ENCODE measurements at regions not wholly inside any gene's neighbourhood (a gene's known extent, or its start where the extent isn't known, plus 50 kb on each side); places are given as distances from the start of the nearest gene placed in this dataset.
"Not testable (repeated sequence)": the region's sequence is repeated elsewhere in the genome, so short reads cannot be mapped to it uniquely, and the experiment has no call there.

- Mint-ChIP-seq H3K4me1 (no peaks in the 10 kb centered on the region), H3K27ac (no peak overlapping the region)
- no peak for ATAC-seq
Observed at GRCh38 chr4:134687646-134688628, 486.3 kb upstream of the PABPC4L start.

GRCh38 chr4:134677209-134677814 is 475.7 kb upstream of the PABPC4L start:
- Mint-ChIP-seq H3K4me3 (no peak overlapping the region), H3K27me3 (no peaks in the 10 kb centered on the region), H3K4me1 (no peaks in the 10 kb centered on the region), H3K9me3 (peaks cover 15 to 30% of the 10 kb centered on the region in 2 donors), H3K27ac (no peak overlapping the region)
- ATAC-seq, result no peak
- DNase-seq, result no peak

More at GRCh38 chr4:134687646-134688628, 486.3 kb upstream of the PABPC4L start:
- Mint-ChIP-seq H3K4me3 (no peak overlapping the region), H3K27me3 (no peaks in the 10 kb centered on the region), H3K9me3 (peaks cover 8 to 18% of the 10 kb centered on the region in 2 donors)
- DNase-seq, result no peak

GRCh38 chr4:134668237-134668636 is 466.6 kb upstream of the PABPC4L start:
- H3K4me1 Mint-ChIP-seq, result no peaks in the 10 kb centered on the region
- H3K4me3 Mint-ChIP-seq, result no peak overlapping the region
- H3K27ac Mint-ChIP-seq, result no peak overlapping the region
- ATAC-seq (no peak), DNase-seq (no peak)
- no peaks in the 10 kb centered on the region for H3K9me3 Mint-ChIP-seq
- no peaks in the 10 kb centered on the region for H3K27me3 Mint-ChIP-seq

- no peak for ATAC-seq
- Mint-ChIP-seq H3K4me1 (no peaks in the 10 kb centered on the region), H3K27ac (no peak overlapping the region), H3K27me3 (no peaks in the 10 kb centered on the region), H3K4me3 (no peak overlapping the region), H3K9me3 (no peaks in the 10 kb centered on the region)
- no peak for DNase-seq
Observed at GRCh38 chr4:134666640-134667039, 465.1 kb upstream of the PABPC4L start.

GRCh38 chr4:134665429-134665828 is 463.8 kb upstream of the PABPC4L start:
- no peaks in the 10 kb centered on the region for H3K4me1 Mint-ChIP-seq
- DNase-seq (no peak), ATAC-seq (no peak)
- H3K27me3 Mint-ChIP-seq, result no peaks in the 10 kb centered on the region
- H3K9me3 Mint-ChIP-seq, result no peaks in the 10 kb centered on the region
- no peak overlapping the region for H3K27ac Mint-ChIP-seq
- no peak overlapping the region for H3K4me3 Mint-ChIP-seq

- no peaks in the 10 kb centered on the region for H3K4me1 Mint-ChIP-seq
- no peaks in the 10 kb centered on the region for H3K9me3 Mint-ChIP-seq
- no peak overlapping the region for H3K27ac Mint-ChIP-seq
- no peak overlapping the region for H3K4me3 Mint-ChIP-seq
- no peaks in the 10 kb centered on the region for H3K27me3 Mint-ChIP-seq
- ATAC-seq, result no peak
- no peak for DNase-seq
Observed at GRCh38 chr4:134663742-134664141, 462.2 kb upstream of the PABPC4L start.

GRCh38 chr4:134650461-134650860 is 448.9 kb upstream of the PABPC4L start:
- no peak for ATAC-seq
- H3K4me3 Mint-ChIP-seq, result no peak overlapping the region
- DNase-seq, result no peak
- H3K27ac Mint-ChIP-seq, result no peak overlapping the region
- H3K9me3 Mint-ChIP-seq, result peaks cover 0 to 4% of the 10 kb centered on the region in 2 donors
- no peaks in the 10 kb centered on the region for H3K27me3 Mint-ChIP-seq
- no peaks in the 10 kb centered on the region for H3K4me1 Mint-ChIP-seq

- DNase-seq (no peak), ATAC-seq (no peak)
- peaks cover 6 to 20% of the 10 kb centered on the region in 2 donors for H3K9me3 Mint-ChIP-seq
- H3K4me1 Mint-ChIP-seq, result no peaks in the 10 kb centered on the region
- no peaks in the 10 kb centered on the region for H3K27me3 Mint-ChIP-seq
- H3K27ac Mint-ChIP-seq, result no peak overlapping the region
- no peak overlapping the region for H3K4me3 Mint-ChIP-seq
Observed at GRCh38 chr4:134645778-134646177, 444.2 kb upstream of the PABPC4L start.

GRCh38 chr4:134636338-134637051 is 434.9 kb upstream of the PABPC4L start:
- Mint-ChIP-seq H3K27me3 (no peaks in the 10 kb centered on the region), H3K4me3 (no peak overlapping the region), H3K4me1 (no peaks in the 10 kb centered on the region), H3K9me3 (peaks cover 0 to 5% of the 10 kb centered on the region in 2 donors), H3K27ac (no peak overlapping the region)
- DNase-seq (no peak), ATAC-seq (no peak)

GRCh38 chr4:134634301-134634700 is 432.7 kb upstream of the PABPC4L start:
- DNase-seq, result no peak
- no peak overlapping the region for H3K27ac Mint-ChIP-seq
- H3K27me3 Mint-ChIP-seq, result no peaks in the 10 kb centered on the region
- no peaks in the 10 kb centered on the region for H3K4me1 Mint-ChIP-seq
- no peak for ATAC-seq
- peaks cover 0 to 5% of the 10 kb centered on the region in 2 donors for H3K9me3 Mint-ChIP-seq
- H3K4me3 Mint-ChIP-seq, result no peak overlapping the region

- ATAC-seq (no peak), DNase-seq (no peak)
- Mint-ChIP-seq H3K4me1 (no peaks in the 10 kb centered on the region), H3K27me3 (no peaks in the 10 kb centered on the region), H3K4me3 (no peak overlapping the region), H3K27ac (no peak overlapping the region), H3K9me3 (no peaks in the 10 kb centered on the region)
Observed at GRCh38 chr4:134632056-134632455, 430.5 kb upstream of the PABPC4L start.

- no peak for ATAC-seq
- H3K27ac Mint-ChIP-seq, result no peak overlapping the region
- no peak overlapping the region for H3K4me3 Mint-ChIP-seq
Observed at GRCh38 chr4:134628066-134628465, 426.5 kb upstream of the PABPC4L start.

GRCh38 chr4:134627366-134627765 is 425.8 kb upstream of the PABPC4L start:
- H3K27ac Mint-ChIP-seq, result no peak overlapping the region
- DNase-seq, result no peak
- no peaks in the 10 kb centered on the region for H3K4me1 Mint-ChIP-seq
- ATAC-seq, result no peak
- peaks cover 8 to 9% of the 10 kb centered on the region in 2 donors for H3K9me3 Mint-ChIP-seq
- H3K27me3 Mint-ChIP-seq, result no peaks in the 10 kb centered on the region
- H3K4me3 Mint-ChIP-seq, result no peak overlapping the region

More at GRCh38 chr4:134628066-134628465, 426.5 kb upstream of the PABPC4L start:
- DNase-seq, result no peak
- no peaks in the 10 kb centered on the region for H3K4me1 Mint-ChIP-seq
- no peaks in the 10 kb centered on the region for H3K27me3 Mint-ChIP-seq
- H3K9me3 Mint-ChIP-seq, result peaks cover 8 to 9% of the 10 kb centered on the region in 2 donors

- Mint-ChIP-seq H3K27me3 (no peaks in the 10 kb centered on the region), H3K4me1 (no peaks in the 10 kb centered on the region), H3K4me3 (no peak overlapping the region), H3K9me3 (peaks cover 8 to 9% of the 10 kb centered on the region in 2 donors), H3K27ac (no peak overlapping the region)
- ATAC-seq (no peak), DNase-seq (no peak)
Observed at GRCh38 chr4:134624365-134624764, 422.8 kb upstream of the PABPC4L start.

GRCh38 chr4:134622626-134623575 is 421.3 kb upstream of the PABPC4L start:
- DNase-seq, H3K27me3 Mint-ChIP-seq, H3K9me3 Mint-ChIP-seq, H3K27ac Mint-ChIP-seq, ATAC-seq, H3K4me3 Mint-ChIP-seq, H3K4me1 Mint-ChIP-seq: not testable (repeated sequence)
